Activated T-cell treated with anti-CD3 and anti-CD28 coated beads, Interleukin-2, amount 50 U/mL, for 72 hours (primary cell): ENCODE measurements at regions not wholly inside any gene's neighbourhood (a gene's known extent, or its start where the extent isn't known, plus 50 kb on each side); places are given as distances from the start of the nearest gene placed in this dataset.

Experiments used
- ATAC-seq, 2 donors: fragments of 150-1000 bp; cut with Tn5 transposase; replicated peaks in 1 of 2; 2 replicates each; pipeline ENCODE4 v1.10.0; 2021; ENCODE audit warnings: moderate library complexity in 2 of 2, mild to moderate bottlenecking in 1 of 2
- DNase-seq, 2 donors: peaks; one replicate each; pipeline ENCODE4 v3.0.0; 2021 to 2022; ENCODE audit warnings: mixed read lengths in 1 of 2
- H3K27ac Mint-ChIP-seq: one replicate; pipeline ENCODE4 v1.8.0; 2022; ENCODE audit warnings: mild to moderate bottlenecking, moderate library complexity, mixed read lengths
- H3K27me3 Mint-ChIP-seq: one replicate; pipeline ENCODE4 v1.8.0; 2022; ENCODE audit warnings: low read depth, mixed read lengths
- H3K36me3 Mint-ChIP-seq, 2 donors: one replicate each; pipeline ENCODE4 v1.8.0; 2022; ENCODE audit warnings: mixed read lengths in 2 of 2, mild to moderate bottlenecking in 1 of 2; ENCODE audit not compliant: insufficient read depth in 2 of 2
- H3K4me1 Mint-ChIP-seq: one replicate; pipeline ENCODE4 v1.8.0; 2022; ENCODE audit warnings: low read depth, mixed read lengths
- H3K4me3 Mint-ChIP-seq, 2 donors: one replicate each; pipeline ENCODE4 v1.8.0; 2022; ENCODE audit warnings: mild to moderate bottlenecking in 2 of 2, mixed read lengths in 2 of 2, moderate library complexity in 2 of 2
- H3K9me3 Mint-ChIP-seq, 2 donors: one replicate each; pipeline ENCODE4 v1.8.0; 2022; ENCODE audit warnings: mixed read lengths in 2 of 2

DNA sequence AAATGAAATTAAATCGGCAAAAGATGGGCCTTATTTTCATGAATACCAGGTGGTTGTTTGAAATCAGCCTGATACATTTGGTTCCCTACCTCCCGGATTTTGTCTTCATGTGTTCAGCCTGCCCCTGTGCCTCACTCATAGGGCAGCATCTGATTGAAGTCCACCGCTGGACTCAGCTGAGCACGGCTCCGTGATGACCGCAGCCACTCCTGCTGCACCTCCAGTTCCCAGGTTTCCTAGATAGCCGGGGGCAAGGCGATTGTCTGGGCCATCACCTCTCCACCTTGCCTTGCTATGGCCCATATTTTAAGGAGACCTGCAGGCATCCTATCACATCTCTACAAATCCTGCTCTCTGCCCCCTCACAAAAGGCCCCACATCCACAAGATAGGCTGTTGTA is 563.8 kb downstream of the NUF2 start:
- DNase-seq, result no peak
- Mint-ChIP-seq H3K36me3 (no peaks in the 10 kb centered on the region), H3K27me3 (no peaks in the 10 kb centered on the region), H3K4me1 (no peaks in the 10 kb centered on the region), H3K27ac (no peak overlapping the region), H3K4me3 (no peak overlapping the region), H3K9me3 (peaks cover 0 to 3% of the 10 kb centered on the region in 2 donors)
- ATAC-seq, result no peak

DNA sequence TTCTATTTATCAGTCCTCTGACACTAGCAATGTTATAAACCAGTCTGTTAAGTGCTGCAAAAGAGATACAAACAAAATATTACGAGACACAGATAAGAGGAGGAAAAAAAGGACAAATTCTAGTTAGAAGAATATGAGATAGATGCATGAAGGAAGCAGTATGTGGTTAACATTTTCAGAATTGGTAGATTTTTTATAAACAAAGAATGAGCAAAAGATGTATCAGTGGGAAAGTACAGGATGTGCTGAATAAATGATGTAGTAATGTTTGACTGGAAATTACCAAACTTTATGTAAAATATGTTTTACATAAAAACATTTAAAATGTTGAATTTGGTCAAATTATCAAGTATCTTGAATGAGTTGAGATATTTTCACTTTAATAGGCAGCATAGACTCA is 574.2 kb downstream of the NUF2 start:
- Mint-ChIP-seq H3K4me3 (no peak overlapping the region), H3K9me3 (peaks cover 2 to 4% of the 10 kb centered on the region in 2 donors), H3K27me3 (no peaks in the 10 kb centered on the region), H3K27ac (no peak overlapping the region), H3K4me1 (no peaks in the 10 kb centered on the region), H3K36me3 (no peaks in the 10 kb centered on the region)
- DNase-seq (no peak), ATAC-seq (no peak)

DNA sequence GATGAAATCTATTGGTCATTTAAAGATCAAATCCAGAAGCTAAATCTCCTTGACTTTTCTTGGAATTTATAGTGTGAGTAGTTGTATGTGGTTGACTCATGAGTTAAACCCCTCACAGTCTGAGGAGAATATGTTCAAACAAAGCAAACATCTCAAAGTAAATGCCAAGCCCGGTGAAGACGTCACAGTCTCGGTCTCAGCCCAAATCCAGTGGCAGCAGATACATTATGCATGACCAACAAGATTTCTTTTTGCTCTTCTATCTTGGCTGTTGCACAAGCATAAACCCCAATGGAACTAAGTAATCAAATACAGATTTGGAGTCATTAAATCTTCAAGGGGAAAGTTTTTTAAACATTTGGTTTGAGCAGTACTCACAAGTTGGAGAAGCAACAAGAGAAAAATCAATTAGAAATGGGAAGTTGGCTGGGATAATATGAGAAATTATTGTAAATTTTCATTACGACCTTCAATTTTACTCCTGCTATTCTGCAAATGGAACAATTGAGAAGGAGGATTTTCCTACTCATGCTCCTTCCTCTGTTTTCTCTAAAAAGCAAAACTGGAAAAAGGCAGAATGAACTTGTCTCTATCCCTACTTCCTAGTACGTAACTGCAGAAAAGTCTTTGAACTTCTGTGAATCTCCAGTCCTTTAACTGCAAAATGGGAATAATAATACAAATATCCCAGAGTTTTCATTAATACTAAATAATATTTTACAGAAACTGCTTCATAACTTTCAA is 575.8 kb downstream of the NUF2 start:
- Mint-ChIP-seq H3K4me3 (no peak overlapping the region), H3K4me1 (no peaks in the 10 kb centered on the region), H3K27me3 (no peaks in the 10 kb centered on the region), H3K36me3 (no peaks in the 10 kb centered on the region), H3K9me3 (peaks cover 4 to 5% of the 10 kb centered on the region in 2 donors), H3K27ac (no peak overlapping the region)
- DNase-seq, result no peak
- no peak for ATAC-seq

DNA sequence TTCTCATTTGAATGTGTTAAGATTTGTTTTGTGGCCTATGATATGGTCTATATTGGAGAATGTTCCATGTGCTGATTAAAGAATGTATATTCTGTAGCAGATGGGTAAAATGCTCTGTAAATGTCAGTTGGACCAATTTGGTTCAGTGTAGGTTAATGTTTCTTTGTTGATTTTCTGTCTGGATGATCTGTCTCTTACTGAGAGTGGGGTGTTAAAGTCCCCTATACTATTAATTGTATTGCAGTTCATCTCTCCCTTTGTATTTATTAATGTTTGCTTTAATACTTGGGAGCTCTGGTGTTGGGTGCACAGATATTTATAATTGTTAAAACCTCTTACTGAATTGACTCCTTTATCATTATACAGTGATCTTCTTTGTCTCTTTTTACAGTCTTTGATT is 584.5 kb downstream of the NUF2 start:
- Mint-ChIP-seq H3K27me3 (no peaks in the 10 kb centered on the region), H3K4me3 (no peak overlapping the region), H3K4me1 (no peaks in the 10 kb centered on the region), H3K9me3 (peaks cover 15 to 19% of the 10 kb centered on the region in 2 donors), H3K27ac (no peak overlapping the region), H3K36me3 (no peaks in the 10 kb centered on the region)
- no peak for DNase-seq
- ATAC-seq, result no peak

DNA sequence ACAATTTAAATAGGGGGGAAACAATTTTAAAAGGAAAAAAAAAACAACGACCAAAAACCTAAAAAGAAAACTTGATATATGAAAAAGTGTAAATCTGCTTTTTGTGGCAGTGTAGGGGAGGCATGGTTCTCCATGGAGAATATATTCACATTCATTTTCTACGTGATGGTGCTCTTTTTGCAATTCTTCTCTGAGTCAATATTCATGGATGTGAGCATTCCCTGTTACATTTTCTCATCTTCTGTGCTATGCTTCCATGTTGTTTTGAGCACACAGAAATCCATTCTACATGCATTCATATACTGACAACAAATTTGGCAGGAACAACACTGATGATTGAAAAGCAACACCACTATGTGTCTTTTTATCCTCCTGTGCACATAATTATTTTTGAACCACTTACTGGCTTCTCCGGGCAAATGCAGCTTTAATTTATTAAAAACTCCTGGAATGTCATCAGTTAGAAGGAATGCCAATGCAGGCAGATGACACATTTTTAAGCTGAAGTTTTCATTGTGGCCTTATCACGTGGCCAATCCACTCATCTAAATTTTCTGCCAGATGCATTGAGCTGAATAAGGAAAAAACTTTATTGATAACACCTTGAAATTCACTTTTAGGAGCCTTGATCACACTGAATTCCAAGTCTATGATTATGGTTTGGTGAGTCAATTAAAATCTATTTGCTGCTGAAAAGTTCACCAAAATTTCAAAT is 590.6 kb downstream of the NUF2 start:
- H3K27me3 Mint-ChIP-seq, result no peaks in the 10 kb centered on the region
- H3K27ac Mint-ChIP-seq, result no peak overlapping the region
- H3K9me3 Mint-ChIP-seq, result peaks cover 11% of the 10 kb centered on the region in 2 donors
- DNase-seq (no peak), ATAC-seq (no peak)
- no peaks in the 10 kb centered on the region for H3K4me1 Mint-ChIP-seq
- H3K4me3 Mint-ChIP-seq, result no peak overlapping the region
- no peaks in the 10 kb centered on the region for H3K36me3 Mint-ChIP-seq

DNA sequence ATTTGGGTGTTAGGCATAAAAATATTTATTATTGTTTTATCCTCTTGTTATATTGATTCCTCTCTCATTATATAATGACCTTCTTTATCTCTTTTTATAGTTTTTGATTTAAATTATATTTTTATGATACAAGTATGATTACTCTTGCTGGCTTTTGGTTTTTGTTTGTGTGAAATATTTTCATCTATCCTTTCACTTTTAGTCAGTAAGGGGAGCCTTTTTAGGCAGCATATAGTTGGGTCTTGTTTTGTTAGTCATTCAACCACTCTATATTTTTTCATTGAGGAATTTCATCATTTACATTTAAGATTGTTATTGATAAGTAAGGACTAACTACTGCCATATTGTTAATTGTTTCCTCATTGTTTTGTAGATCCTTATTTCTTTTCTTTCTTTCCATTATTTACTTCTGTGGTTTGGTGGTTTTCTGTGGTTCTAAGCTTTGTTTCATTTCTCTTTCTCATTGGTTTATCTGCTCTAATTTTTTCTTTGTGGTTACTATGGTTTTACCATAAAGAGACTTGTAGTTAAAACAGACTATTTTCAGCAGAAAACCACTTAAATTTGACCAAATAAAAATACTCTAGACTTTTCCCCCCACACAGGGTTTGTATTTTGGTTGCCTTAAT is 593.1 kb downstream of the NUF2 start:
- peaks cover 2 to 4% of the 10 kb centered on the region in 2 donors for H3K9me3 Mint-ChIP-seq
- ATAC-seq (no peak), DNase-seq (no peak)
- no peaks in the 10 kb centered on the region for H3K27me3 Mint-ChIP-seq
- H3K27ac Mint-ChIP-seq, result no peak overlapping the region
- H3K4me3 Mint-ChIP-seq, result no peak overlapping the region
- no peaks in the 10 kb centered on the region for H3K4me1 Mint-ChIP-seq
- H3K36me3 Mint-ChIP-seq, result no peaks in the 10 kb centered on the region

DNA sequence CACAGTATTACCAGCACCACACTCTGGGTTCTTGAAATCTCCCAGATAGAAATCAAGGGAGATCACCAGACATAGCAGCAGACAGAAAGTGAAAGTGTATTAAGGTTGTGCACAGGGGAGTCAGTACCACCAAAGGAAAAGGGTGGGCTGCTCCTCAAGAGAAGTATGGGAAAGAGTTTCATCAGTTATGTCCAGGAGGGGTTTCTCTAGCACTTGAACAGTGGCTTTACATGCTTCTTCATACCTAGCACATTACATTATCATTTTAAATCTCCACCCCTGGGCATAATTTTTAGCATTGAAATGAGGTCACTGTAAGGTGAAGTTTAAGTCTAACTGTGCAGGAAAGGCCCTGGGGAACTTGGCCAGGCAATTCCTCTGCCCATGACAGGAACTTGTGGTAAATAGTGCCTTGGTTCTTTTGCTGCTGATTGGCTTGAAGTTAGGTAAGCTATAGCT is 601.0 kb downstream of the NUF2 start:
- Mint-ChIP-seq H3K4me1 (no peaks in the 10 kb centered on the region), H3K9me3 (peaks cover 2 to 4% of the 10 kb centered on the region in 2 donors), H3K27me3 (no peaks in the 10 kb centered on the region), H3K4me3 (no peak overlapping the region), H3K27ac (no peak overlapping the region), H3K36me3 (peaks cover 0 to 1% of the 10 kb centered on the region in 2 donors)
- DNase-seq, result no peak
- no peak for ATAC-seq

DNA sequence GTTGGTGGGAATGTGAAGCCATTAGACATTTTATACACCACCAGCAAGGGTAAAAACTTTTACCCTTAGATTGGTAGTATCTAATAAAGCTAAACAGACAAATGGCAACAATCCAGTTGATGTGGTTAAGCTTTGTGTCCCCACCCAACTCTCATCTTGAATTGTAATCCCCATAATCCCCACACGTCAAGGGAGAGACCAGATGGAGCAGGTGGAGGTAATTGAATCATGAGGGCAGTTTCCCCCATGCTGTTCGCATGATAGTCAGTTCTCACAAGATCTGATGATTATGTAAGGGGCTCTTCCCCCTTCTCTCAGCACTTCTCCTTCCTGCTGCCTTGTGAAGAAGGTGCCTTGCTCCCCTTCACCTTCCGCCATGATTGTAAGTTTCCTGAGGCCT is 602.3 kb downstream of the NUF2 start:
- Mint-ChIP-seq H3K4me1 (no peaks in the 10 kb centered on the region), H3K9me3 (peaks cover 2 to 8% of the 10 kb centered on the region in 2 donors), H3K27me3 (no peaks in the 10 kb centered on the region), H3K4me3 (no peak overlapping the region), H3K36me3 (peaks cover 0 to 1% of the 10 kb centered on the region in 2 donors), H3K27ac (no peak overlapping the region)
- no peak for ATAC-seq
- DNase-seq, result no peak

DNA sequence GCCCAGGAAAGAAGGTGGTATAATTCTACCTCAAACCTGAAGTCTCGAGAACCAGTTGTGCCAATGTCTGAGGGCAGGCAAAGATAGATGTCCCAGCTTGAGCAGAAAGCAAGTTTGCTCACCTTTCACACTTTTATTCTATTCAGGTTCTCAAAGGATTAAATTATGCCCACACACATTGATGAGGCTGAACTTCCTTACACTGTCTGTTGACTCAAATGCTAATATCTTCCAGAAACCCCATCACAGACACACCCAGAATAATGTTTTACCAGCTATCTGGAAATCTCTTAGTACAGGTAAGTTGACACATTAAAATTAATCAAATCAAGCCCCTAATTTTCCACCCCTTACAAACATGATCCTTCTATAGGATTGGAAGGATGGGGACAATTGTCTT is 605.7 kb downstream of the NUF2 start:
- no peak overlapping the region for H3K27ac Mint-ChIP-seq
- no peaks in the 10 kb centered on the region for H3K4me1 Mint-ChIP-seq

DNA sequence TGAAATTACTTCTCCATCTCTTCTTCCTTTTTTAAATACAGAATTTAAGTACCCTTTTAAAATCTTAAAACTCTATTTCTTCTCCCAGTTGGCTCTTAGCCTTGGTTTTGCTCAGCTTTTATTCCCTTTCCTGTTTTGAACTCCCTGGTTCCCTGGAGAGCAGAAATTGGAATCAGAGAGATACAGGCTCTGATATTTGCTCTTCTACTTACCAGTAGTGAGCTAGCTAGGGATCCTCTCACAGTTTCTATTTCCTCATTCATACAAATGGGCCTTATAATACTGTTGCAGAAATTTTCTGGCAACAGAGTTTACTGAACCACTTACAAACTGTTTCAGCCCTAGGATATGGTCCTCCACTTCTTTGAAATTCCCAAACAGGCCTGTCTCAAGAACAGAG is 606.3 kb downstream of the NUF2 start:
- no peak overlapping the region for H3K4me3 Mint-ChIP-seq
- no peak overlapping the region for H3K27ac Mint-ChIP-seq
- H3K9me3 Mint-ChIP-seq, result peaks cover 8 to 10% of the 10 kb centered on the region in 2 donors
- ATAC-seq, result no peak
- H3K4me1 Mint-ChIP-seq, result no peaks in the 10 kb centered on the region
- DNase-seq, result no peak
- no peaks in the 10 kb centered on the region for H3K27me3 Mint-ChIP-seq
- H3K36me3 Mint-ChIP-seq, result peaks cover 0 to 1% of the 10 kb centered on the region in 2 donors

More for the DNA sequence above, 605.7 kb downstream of the NUF2 start:
- H3K4me3 Mint-ChIP-seq, result no peak overlapping the region
- H3K27me3 Mint-ChIP-seq, result no peaks in the 10 kb centered on the region
- no peak for ATAC-seq
- peaks cover 8% of the 10 kb centered on the region in 2 donors for H3K9me3 Mint-ChIP-seq
- H3K36me3 Mint-ChIP-seq, result peaks cover 0 to 1% of the 10 kb centered on the region in 2 donors
- DNase-seq, result no peak

DNA sequence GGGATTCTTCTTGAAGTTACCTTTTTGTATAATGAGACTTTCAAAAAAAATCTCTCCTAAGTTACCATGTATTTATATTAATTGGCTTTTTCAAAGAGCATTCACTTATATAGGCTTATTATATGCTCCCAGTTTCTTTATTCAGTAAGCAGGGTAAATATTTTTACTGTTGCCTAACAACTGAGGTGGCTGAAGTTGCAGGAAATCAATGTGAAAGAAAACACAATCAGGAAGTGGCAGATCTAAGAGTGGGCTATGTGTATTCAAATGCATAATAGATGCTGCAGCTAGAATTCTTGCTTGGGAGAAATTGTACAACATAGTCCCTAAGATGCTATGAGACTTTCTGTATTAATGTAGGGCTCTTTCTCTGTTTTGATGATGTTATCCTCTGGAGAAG is 606.9 kb downstream of the NUF2 start:
- no peaks in the 10 kb centered on the region for H3K27me3 Mint-ChIP-seq

DNA sequence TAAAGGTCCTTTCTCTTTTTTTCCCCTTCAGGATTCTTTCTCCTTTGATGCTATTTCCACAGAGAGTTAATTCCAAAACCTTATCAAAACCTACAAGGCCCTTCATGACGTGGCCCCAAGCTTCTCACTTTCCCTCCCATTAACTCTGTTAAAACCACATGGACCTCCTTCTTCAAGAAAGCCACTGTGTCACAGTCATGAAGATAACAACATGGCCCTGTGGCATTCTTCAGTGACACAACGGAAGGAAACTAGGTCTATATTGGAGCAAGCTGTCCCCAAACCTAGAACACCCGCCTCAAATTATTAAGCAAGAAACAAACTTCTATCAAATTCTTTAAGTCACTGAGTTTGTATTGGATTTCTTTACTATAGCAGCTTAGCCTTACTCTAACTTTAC is 611.1 kb downstream of the NUF2 start:
- Mint-ChIP-seq H3K27me3 (no peaks in the 10 kb centered on the region), H3K9me3 (peaks cover 11 to 12% of the 10 kb centered on the region in 2 donors), H3K4me3 (no peak overlapping the region), H3K27ac (no peak overlapping the region), H3K36me3 (no peaks in the 10 kb centered on the region), H3K4me1 (no peaks in the 10 kb centered on the region)
- no peak for DNase-seq
- no peak for ATAC-seq

More for the DNA sequence above, 606.9 kb downstream of the NUF2 start:
- Mint-ChIP-seq H3K27ac (no peak overlapping the region), H3K36me3 (peaks cover 0 to 1% of the 10 kb centered on the region in 2 donors), H3K9me3 (peaks cover 8 to 10% of the 10 kb centered on the region in 2 donors), H3K4me1 (no peaks in the 10 kb centered on the region), H3K4me3 (no peak overlapping the region)
- ATAC-seq (no peak), DNase-seq (no peak)

DNA sequence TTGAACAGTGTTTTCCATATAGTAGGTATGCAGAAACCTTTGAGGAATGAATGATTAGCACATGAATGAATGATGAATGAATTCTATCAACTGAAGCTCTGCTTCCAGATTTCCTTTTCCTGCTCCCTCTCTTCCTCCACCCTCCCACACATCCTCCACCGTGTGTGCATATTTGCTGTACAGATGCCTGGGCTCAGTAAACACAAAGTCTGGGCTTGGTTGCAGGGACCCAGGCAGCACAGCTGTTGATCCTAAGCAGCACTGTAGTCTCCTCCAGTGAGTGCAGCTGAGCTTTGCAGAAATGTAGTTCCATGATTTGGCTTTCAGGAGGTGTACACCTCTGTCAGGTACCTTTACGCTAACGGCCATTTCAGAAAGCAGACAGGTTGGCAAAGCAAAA is 611.7 kb downstream of the NUF2 start:
- Mint-ChIP-seq H3K9me3 (peaks cover 8 to 12% of the 10 kb centered on the region in 2 donors), H3K27ac (no peak overlapping the region), H3K4me3 (no peak overlapping the region), H3K27me3 (no peaks in the 10 kb centered on the region), H3K4me1 (no peaks in the 10 kb centered on the region), H3K36me3 (no peaks in the 10 kb centered on the region)
- DNase-seq (no peak), ATAC-seq (no peak)
